AG10803 (cell line): ENCODE measurements at regions not wholly inside any gene's neighbourhood (a gene's known extent, or its start where the extent isn't known, plus 50 kb on each side); places are given as distances from the start of the nearest gene placed in this dataset.

Experiments used
- DNase-seq: peaks from one replicate; pipeline ENCODE4 v3.0.0; 2010; ENCODE audit warnings: low read depth
- H3K4me3 ChIP-seq: 2 replicates; pipeline ENCODE4 v1.5.1; 2011; ENCODE audit warnings: mild to moderate bottlenecking, low read length, control low read depth
- TF ChIP-seq, protein P1 (sequence below): conservative IDR thresholded peaks from 2 replicates; pipeline ENCODE4 v1.5.1; 2011; ENCODE audit warnings: mild to moderate bottlenecking, low read length, control low read depth, inconsistent platforms

DNA sequence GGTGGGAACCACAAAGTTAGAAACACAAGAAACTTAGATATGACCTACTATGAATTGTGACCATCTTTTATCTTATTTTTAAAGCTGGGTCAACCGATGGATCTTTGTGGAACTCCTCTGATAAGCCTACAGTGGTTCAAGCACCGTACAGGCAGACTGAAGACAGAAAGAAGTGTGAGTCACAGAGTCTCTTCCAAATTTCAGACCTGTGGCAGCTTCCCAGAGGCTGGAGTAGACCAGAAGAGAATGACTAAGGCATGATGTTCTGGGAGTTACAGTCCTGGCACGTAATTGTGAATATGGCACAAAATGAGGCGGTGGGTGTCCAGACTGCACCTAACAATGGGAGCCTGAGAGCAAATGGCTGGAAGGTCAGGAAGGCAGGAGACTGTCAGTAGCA is 70.0 kb downstream of the LMO4 start:
- H3K4me3 ChIP-seq: no peak overlapping the region
- DNase-seq: peak; percentile 77
- TF ChIP-seq, protein P1, sequence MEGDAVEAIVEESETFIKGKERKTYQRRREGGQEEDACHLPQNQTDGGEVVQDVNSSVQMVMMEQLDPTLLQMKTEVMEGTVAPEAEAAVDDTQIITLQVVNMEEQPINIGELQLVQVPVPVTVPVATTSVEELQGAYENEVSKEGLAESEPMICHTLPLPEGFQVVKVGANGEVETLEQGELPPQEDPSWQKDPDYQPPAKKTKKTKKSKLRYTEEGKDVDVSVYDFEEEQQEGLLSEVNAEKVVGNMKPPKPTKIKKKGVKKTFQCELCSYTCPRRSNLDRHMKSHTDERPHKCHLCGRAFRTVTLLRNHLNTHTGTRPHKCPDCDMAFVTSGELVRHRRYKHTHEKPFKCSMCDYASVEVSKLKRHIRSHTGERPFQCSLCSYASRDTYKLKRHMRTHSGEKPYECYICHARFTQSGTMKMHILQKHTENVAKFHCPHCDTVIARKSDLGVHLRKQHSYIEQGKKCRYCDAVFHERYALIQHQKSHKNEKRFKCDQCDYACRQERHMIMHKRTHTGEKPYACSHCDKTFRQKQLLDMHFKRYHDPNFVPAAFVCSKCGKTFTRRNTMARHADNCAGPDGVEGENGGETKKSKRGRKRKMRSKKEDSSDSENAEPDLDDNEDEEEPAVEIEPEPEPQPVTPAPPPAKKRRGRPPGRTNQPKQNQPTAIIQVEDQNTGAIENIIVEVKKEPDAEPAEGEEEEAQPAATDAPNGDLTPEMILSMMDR: no peak

DNA sequence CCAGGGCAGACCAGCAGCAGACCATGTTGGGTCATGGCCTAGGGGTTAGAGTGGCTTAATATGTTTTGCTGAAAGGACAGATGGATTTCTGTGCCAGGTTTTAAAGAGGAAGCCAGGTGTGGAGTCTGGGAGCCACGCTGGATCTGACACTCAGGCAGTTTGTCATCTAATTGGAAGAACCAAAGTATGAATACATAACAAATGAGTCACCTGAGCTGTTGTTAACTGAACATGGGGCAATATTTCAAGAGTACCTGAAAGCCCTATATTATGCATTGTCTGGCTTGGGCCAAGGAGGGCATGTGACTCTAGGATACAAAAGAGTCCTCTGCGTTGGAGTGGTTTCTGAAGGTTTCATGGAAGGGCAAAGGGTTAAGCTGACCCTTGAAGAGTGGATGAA is 70.6 kb downstream of the LMO4 start:
- no peak for DNase-seq
- TF ChIP-seq, protein P1: no peak
- H3K4me3 ChIP-seq: no peak overlapping the region

DNA sequence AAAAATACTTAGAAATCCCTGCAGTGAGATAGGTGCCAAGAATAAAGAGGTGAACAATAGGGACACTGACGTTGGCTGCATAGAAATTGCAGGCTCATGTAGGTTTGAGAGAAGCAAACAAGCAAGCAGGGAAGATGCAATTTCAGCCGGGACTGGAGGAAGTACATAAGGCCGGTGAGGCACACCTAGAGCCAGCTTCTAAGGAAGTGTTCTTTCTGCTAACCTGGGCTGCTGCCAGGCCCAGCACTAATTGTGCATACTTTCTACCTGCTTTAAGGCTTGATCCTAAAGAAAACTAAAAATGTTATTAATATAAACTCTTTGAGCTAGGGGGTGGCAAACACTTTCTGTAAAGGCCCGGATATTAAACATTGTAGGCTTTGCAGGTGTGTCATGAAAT is 71.0 kb downstream of the LMO4 start:
- no peak overlapping the region for H3K4me3 ChIP-seq
- DNase-seq: no peak
- TF ChIP-seq, protein P1: no peak

DNA sequence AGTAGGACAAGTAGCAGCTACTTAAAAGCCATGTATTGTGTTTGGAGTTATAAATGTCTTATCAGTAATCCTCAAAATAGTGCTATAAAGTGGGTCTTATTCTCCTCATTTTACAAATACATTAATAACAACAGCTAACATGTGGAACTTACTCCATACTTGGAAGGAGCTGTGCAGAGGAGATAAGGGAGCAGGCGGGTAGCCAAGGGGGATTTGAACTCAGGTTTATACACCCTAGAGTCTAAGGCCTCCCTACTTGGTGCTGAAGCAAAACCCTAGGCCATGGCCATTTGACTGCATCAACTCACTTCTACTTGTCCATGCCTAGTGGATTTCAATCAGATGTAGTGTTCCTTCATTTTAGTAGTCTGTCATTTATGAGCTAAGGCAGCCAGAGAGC is 72.1 kb downstream of the LMO4 start:
- DNase-seq: no peak
- TF ChIP-seq, protein P1: no peak
- no peak overlapping the region for H3K4me3 ChIP-seq

DNA sequence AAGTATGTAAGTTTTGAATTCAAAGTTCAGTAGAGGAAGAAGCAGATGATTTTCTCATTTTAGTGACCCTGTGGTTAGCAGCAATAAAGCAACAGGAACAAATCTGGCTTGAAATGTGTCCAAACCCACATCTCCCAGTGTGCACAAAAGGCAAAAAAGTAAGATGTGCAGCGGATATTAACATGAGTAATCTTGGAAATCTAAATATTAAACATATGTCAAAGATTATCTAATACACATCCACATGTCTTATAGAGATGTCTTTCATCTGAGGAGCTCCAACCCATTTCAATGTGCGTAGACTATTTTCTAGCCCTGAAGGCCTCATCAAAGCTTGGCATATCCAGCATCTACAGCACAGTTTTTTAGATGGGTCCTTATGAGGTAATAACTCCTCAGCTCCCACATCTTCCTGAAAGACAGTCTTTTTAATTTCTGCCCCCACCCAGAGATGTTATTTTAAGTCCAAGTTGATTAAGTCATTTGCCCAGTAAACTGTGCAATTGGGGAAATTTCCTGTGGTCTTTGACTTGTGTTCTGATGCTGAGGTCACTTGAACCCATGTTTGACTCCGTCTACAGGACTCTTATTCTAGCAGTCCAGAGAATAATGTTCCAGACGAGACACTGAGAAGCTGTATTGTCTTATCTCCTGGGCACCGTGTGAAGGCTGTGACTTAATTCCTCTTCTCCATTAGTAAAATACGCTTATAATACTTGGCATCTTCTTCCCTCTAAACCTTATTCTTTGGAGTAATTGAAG is 73.7 kb downstream of the LMO4 start:
- peak; percentile 87 for DNase-seq
- TF ChIP-seq, protein P1: no peak
- H3K4me3 ChIP-seq: no peak overlapping the region

DNA sequence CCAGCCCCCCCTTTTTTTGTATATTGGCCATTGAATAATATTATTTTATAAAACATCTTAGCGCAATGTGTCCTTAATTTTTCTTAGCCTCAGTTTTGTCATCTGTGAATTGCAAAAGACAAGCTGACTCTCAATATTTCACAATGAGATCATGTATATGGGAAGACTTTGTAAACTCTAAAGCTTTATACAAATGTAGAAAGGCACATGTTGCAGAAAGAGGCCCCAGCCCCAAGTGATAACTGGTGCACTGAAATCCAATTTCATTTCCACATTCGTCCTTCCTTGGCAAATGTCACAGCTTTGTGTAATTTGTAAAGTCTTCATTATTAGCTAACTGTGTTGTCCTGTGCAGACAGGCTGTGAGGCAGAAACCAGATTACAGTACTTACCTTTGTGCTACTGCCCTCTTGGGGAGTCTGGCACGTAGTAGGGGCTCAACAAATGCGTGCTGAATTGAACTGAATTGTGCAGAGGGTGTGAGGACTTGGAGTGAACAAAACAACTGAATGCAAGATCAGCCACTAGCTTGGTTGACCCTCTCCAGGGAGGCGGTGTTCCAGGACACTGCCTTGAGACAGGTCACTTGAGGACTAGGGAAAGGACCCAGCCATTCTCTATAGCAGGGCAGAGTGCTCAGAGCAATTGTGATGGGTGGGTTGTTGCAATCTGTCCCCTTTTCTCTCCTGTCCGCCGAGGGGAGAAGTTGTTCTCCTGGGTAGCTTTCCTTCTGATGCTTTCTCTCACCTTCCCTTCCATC is 74.6 kb downstream of the LMO4 start:
- no peak overlapping the region for H3K4me3 ChIP-seq
- TF ChIP-seq, protein P1: no peak

DNA sequence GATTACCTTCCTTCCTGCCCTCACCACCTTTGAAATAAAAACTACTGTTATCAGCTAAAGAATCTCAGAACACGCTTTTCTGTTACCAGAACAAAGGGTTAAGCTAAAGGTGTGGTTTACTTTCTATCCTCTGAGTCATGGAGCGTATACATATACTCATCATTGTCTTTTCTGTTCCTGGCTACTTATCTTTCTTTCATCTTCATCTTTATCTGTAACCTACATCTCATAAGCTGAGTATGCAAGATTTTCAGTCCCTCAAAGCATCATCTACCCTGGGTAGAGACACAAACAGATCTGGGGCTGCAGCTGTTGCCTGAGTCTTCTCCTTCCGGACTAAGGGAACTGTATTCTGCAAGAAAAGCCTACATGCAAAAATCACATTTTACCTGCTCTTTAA is 75.6 kb downstream of the LMO4 start:
- no peak for DNase-seq
- H3K4me3 ChIP-seq: no peak overlapping the region
- TF ChIP-seq, protein P1: no peak

More for the DNA sequence above, 74.6 kb downstream of the LMO4 start:
- peak; percentile 3 for DNase-seq
